WI38 (cell line): ENCODE measurements at regions not wholly inside any gene's neighbourhood (a gene's known extent, or its start where the extent isn't known, plus 50 kb on each side); places are given as distances from the start of the nearest gene placed in this dataset.

Source experiments
- H3K4me3 ChIP-seq: 2 replicates; pipeline ENCODE4 v1.5.1; 2011; ENCODE audit warnings: low read depth, mild to moderate bottlenecking, control low read depth, low read length
- TF ChIP-seq, protein P1 (sequence below): IDR thresholded peaks from 2 replicates; pipeline ENCODE4 v1.5.1; 2012; ENCODE audit warnings: low read depth, mild to moderate bottlenecking, control low read depth, low read length

- TF ChIP-seq, protein P1, sequence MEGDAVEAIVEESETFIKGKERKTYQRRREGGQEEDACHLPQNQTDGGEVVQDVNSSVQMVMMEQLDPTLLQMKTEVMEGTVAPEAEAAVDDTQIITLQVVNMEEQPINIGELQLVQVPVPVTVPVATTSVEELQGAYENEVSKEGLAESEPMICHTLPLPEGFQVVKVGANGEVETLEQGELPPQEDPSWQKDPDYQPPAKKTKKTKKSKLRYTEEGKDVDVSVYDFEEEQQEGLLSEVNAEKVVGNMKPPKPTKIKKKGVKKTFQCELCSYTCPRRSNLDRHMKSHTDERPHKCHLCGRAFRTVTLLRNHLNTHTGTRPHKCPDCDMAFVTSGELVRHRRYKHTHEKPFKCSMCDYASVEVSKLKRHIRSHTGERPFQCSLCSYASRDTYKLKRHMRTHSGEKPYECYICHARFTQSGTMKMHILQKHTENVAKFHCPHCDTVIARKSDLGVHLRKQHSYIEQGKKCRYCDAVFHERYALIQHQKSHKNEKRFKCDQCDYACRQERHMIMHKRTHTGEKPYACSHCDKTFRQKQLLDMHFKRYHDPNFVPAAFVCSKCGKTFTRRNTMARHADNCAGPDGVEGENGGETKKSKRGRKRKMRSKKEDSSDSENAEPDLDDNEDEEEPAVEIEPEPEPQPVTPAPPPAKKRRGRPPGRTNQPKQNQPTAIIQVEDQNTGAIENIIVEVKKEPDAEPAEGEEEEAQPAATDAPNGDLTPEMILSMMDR: no peak
- H3K4me3 ChIP-seq: no peak overlapping the region
Observed at GRCh38 chr6:139594333-139594965, 220.0 kb upstream of the CITED2 start.

DNA sequence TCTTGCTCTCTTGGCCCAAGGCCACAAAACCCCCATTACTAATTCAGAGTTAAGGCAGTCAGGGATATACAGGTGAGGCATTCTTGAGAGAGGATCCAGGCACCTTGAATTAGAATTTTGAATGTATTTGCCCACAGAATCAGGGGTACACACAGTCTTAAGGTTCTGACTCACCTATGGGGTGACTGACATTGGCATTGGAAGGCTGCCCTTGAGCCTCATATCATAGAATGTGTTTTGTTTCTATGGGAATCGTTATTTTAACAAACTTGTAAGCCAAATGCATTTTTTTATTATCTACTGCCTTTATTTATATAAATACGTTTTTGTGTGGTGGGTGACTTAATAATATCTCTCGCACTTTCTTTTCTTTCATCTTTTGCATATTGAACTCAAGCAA is 218.6 kb upstream of the CITED2 start:
- TF ChIP-seq, protein P1: no peak
- no peak overlapping the region for H3K4me3 ChIP-seq

DNA sequence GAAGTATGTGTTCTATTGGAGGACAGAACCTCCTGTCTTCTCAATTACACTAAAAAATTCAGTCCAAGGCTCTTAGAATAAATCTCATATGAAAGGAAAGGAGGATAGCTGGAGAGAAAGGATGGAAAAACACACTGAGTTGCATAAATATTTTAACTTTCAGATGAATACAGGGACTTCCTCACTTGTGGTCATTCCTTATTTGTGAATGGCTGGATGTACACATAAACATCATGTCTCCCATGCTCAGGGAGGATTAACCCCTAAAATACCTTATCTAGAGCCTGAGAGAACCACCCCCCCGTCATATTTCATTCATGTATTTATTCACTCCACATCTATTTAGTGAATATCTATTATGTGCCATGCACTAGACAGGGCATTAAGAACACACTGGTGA is 217.6 kb upstream of the CITED2 start:
- TF ChIP-seq, protein P1: no peak
- no peak overlapping the region for H3K4me3 ChIP-seq

DNA sequence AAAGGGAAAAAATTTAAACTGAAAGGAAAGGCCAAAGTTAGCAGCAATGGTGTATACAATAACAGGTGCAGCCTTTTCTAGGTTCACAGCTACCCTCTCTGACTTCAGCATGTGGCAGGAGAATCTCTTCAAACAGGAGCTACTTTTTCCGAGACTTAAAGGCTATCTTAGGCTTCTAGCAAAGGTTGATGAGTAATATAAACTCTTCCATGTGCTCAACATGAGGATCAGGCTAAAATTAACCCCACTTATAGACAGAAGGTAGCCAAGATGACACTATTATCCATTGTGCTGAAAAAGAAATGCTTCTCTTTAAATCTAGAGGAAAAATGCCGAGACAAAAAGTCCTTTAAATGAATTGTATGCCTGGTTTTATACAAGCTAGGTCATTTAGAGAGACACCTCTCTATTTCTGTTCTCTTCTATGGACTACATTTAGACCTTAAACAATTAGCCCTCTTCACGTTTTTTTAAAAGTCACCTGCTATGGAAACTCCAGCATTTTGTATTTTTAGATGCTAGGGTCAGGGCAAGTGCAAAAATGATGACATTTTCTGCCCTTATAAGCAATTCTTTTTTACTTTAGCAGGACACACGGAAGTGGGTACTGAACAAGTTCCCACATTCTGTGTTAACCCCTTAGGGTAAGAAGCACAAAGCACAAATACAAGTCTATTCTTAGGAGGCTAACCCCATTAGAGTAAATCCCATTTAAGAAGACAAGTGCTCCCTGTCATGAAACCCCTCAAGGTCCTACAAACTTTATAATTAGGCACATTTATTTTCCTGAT is 216.8 kb upstream of the CITED2 start:
- TF ChIP-seq, protein P1: no peak
- H3K4me3 ChIP-seq: no peak overlapping the region

- TF ChIP-seq, protein P1: no peak
- no peak overlapping the region for H3K4me3 ChIP-seq
Observed at GRCh38 chr6:139590206-139590605, 215.8 kb upstream of the CITED2 start.

DNA sequence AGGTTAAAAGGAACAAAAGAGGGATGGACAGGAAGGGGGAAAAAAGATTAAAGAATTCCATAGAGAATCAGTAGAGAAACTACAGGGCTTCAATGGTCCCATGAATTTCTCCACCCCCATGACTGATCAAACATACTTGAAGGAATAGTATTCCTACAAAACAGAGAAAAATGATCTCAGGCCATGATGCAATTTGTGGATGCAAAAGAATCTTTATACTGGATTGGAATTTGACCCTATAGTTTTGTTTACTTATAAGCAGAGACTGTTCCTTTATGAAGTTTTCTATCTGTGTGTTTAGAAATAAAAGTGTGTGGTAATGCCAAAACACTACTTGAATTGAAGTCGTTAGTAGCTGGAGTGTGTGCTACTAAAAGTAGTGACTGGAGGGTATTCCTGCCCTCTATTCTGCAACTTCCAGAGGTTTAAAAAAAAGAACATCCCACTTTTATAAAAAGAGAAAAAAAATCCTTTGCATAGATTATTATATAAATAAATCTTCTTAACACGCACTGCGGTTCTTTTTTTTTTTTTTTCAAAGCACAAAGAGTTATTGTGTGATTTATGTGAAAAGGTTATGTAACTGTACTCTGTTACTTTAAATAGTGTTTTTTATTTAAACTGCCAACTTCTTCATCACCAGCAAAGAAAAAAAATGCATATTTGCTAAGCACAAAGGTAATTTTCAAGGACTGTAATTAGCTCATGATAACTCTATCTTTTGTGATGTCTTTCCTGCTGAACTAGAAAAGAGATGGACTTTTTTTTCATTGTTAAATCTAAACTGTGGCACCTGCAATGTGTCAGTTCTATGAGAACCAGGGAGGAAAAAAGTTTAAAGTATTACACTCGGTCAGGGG is 214.5 kb upstream of the CITED2 start:
- TF ChIP-seq, protein P1: no peak
- H3K4me3 ChIP-seq: no peak overlapping the region
